HG02642 (cell line): ENCODE measurements at regions not wholly inside any gene's neighbourhood (a gene's known extent, or its start where the extent isn't known, plus 50 kb on each side); places are given as distances from the start of the nearest gene placed in this dataset.
"Not testable (repeated sequence)": the region's sequence is repeated elsewhere in the genome, so short reads cannot be mapped to it uniquely, and the experiment has no call there.

Experiments
- ATAC-seq: cut with Tn5 transposase; IDR thresholded peaks from one replicate; pipeline ENCODE4 v1.9.1; 2021; ENCODE audit warnings: mild to moderate bottlenecking; ENCODE audit not compliant: unreplicated experiment, poor library complexity

GRCh38 chr5:148880197-148880596 lies 53.8 kb downstream of the ADRB2 start:
- no peak for ATAC-seq

- ATAC-seq: no peak
Measured at GRCh38 chr5:148880696-148881095, 54.3 kb downstream of the ADRB2 start.

DNA sequence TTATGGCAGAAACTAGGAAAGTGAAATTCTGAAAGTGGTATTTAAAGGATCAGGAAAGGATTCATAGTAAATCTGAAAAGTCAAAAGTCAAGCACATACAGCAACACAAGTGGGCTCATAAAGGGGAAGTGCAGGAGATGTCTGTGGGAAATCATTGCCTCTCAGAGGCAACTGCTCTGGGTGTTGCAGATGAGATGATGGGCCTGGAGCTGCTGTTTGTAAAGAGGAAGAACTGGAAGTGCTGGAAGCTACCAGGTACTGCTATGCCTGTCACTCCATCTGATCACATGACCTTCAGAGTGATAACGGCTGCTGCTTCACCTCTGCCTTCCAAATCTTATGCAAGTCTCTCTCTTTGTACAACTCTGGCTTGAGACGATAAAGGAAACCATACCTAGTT lies 55.9 kb downstream of the ADRB2 start:
- ATAC-seq: no peak

- no peak for ATAC-seq
Measured at GRCh38 chr5:148884339-148885020, 58.1 kb downstream of the ADRB2 start.

- ATAC-seq: no peak
Measured at GRCh38 chr5:148887123-148887881, 60.9 kb downstream of the ADRB2 start.

GRCh38 chr5:148889936-148890335 lies 63.5 kb downstream of the ADRB2 start:
- not testable (repeated sequence) for ATAC-seq

GRCh38 chr5:148895441-148895840 lies 69.0 kb downstream of the ADRB2 start:
- ATAC-seq: not testable (repeated sequence)

DNA sequence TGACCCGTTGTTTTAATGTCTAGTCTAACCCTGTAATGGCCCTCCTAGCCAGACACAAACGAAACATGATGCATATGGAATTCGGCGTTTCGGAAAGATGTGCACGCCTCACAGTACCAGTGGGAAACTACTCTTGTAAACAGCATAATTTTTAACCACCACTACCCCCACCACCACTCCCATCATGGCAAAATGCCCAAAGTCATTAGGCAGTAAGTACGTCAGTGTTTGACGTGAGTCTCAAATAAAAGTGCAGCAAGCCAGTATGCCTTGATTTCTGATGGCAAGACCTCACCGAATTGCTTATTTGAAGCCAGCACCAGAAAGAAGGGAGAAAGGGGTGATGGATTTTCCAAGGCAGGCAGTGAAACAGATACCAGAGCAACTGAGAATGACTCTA lies 71.4 kb downstream of the ADRB2 start:
- no peak for ATAC-seq

GRCh38 chr5:148898413-148899075 lies 72.1 kb downstream of the ADRB2 start:
- no peak for ATAC-seq

GRCh38 chr5:148899993-148900392 lies 73.6 kb downstream of the ADRB2 start:
- ATAC-seq: no peak

- no peak for ATAC-seq
Measured at GRCh38 chr5:148902478-148902877, 76.1 kb downstream of the ADRB2 start.

- no peak for ATAC-seq
Measured at GRCh38 chr5:148903587-148903986, 77.2 kb downstream of the ADRB2 start.

DNA sequence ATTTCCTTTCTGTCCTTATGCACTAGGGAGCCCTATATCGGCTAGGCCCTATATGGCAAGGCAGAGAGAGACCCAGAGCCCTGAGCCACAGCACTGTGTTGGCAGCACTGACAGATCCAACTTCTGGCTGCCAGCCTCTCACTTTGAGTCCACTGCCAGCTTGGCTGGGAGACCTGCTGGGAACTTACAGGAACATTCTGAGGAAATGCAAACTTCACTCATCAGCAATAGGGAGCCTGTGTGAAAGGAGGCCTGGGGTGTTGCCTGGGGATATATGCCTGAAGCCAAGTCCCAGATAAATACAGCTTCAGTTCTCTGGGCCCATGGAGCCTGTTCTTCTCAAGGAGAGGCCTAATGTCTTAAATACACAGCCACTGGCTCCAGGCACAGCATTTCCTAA lies 78.0 kb downstream of the ADRB2 start:
- no peak for ATAC-seq

- no peak for ATAC-seq
Measured at GRCh38 chr5:148905541-148905940, 79.1 kb downstream of the ADRB2 start.

DNA sequence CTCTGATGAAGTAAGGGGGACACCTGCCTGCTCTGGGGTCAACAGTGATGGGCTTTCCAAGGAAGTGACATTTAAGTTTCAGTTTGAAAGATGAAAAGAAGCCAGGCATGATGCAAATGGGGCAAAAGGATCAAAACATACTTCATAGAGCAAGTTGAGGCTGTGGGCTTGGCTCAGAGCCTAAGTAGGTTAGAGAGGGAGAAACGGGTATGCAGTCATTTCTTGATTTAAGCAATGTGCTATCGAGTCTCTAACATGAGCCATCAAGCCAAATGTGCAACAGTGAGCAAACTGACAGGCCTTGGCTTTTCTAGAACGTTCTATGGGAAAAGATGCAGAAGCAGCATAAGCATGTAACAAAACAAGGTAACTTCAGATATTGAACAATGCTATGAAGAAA lies 80.6 kb downstream of the ADRB2 start:
- ATAC-seq: no peak

- ATAC-seq: no peak
Measured at GRCh38 chr5:148909040-148909439, 82.6 kb downstream of the ADRB2 start.

DNA sequence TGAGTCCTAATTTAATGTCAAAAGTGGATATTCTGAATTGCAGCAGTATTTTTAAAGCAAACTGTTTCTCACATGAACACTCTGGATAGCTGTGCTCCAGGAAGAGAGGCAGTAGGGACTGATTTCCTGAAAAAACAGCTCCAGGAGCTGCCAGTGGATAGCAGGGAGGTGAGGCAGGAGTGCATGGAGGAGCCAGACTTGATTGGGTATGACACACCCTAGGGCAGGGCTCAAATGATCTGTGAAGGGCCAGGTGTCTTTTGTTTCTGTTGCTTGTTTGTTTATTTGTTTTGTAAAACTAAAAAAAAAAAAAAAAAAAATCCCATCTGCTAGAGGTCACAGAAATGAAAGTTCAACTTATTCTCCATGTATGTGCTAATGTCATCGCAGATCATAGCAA lies 83.4 kb downstream of the ADRB2 start:
- no peak for ATAC-seq

DNA sequence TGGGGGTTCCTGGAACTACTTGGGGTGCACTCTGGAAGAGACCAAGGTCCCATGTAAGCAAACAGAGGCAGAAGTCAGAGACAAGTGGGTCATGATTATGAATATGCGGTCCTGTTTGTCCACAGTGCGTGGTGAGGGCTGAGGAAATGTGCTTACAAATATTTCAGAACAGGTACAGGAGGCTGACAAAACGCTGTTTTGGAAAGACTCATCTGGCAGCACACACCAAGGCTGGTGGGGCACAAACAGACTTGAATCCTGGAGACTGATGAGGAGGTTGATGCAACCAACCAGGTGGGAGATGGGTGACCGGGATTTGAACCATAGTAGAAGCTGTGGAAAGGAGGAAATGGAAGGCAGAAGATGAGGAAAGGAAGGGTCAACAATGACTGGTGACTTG lies 83.8 kb downstream of the ADRB2 start:
- no peak for ATAC-seq

- no peak for ATAC-seq
Measured at GRCh38 chr5:148910686-148911361, 84.4 kb downstream of the ADRB2 start.

DNA sequence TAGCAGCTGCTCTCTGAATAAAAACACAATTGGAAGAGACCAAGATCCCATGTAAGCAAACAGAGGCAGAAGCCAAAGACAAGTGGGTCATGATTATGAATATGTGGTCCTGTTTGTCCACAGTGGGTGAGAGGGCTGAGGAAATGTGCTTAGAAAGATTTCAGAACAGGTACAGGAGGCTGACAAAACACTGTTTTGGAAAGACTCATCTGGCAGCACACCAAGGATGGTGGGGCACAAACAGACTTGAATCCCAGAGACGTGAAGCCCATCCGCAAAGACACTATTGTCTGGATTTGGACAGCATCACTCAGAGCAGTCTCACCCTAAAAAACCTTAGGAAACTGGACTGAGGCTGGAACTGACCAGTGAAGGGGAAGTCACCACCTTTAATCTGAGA lies 85.0 kb downstream of the ADRB2 start:
- no peak for ATAC-seq

DNA sequence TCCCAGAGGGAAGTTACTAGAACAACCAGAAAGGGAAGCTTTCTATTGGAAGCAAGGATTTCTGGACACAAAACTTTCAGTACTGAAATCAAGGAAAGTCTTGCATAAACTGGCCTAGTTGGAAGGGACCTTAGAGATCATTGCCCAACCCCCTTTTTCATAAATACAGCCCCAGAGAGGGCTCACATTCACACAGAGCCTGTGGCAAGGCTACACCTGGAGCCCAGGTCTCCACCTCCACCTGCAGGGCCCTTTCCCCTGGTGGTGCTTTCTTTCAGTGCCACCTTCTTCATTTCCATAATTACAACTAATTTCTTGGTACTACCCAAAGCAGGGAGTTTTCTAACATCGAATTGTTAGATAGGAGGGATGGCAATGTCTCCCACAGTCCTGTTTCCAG lies 85.7 kb downstream of the ADRB2 start:
- no peak for ATAC-seq
